ENCODE measurements at regions not wholly inside any gene's neighbourhood (a gene's known extent, or its start where the extent isn't known, plus 50 kb on each side); places are given as distances from the start of the nearest gene placed in this dataset.

DNA sequence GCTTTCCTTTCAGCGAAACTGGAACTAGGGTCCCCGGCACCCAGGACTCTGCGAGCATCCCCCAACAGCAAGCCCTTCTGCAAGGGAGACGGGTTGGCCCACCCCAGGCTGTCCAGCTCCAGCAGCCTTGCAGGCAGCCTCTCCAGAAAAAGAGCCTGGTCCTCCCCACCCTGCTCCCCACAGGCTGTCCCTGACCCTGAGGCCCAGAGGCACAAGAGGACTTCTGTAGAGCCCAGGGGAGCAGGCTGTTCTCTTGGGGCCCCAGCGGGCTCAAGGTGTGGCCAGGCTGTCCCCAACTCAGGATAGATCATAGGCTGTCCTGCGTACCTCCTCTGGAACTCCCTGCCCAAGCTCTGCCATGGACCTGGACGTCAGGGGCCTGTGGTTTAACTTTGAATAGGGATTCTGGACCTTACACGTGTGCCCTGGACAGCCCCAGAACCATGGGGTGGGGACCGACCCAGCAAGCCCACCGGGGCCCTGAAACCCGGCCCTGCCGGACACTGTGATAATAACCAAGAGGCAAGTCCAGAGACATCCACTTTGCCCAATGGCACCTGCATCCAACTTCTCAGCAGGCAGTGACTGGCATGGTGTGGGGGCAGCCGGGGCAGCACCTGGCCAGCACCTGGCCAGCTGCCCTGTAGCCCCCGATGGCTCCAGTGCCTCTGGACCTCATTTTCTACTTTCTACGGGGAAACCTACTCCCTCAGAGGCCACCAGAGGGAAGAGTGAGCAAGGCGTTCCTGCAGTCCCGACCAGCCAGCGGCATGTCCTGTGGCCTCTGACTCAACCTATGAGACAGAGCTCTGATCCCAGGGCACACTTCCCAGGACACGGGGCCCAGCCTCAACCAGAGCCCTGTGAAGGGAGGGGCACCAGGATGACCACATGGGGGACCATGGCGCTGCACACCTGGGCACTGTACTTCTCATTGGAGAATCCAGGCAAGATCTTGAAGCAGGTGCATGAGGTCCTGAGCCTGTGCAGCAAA lies 50.9 kb upstream of the TPM4 start:
- TF ChIP-seq, protein P1, sequence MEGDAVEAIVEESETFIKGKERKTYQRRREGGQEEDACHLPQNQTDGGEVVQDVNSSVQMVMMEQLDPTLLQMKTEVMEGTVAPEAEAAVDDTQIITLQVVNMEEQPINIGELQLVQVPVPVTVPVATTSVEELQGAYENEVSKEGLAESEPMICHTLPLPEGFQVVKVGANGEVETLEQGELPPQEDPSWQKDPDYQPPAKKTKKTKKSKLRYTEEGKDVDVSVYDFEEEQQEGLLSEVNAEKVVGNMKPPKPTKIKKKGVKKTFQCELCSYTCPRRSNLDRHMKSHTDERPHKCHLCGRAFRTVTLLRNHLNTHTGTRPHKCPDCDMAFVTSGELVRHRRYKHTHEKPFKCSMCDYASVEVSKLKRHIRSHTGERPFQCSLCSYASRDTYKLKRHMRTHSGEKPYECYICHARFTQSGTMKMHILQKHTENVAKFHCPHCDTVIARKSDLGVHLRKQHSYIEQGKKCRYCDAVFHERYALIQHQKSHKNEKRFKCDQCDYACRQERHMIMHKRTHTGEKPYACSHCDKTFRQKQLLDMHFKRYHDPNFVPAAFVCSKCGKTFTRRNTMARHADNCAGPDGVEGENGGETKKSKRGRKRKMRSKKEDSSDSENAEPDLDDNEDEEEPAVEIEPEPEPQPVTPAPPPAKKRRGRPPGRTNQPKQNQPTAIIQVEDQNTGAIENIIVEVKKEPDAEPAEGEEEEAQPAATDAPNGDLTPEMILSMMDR (IDR thresholded peaks at IDR 0.05; ENCODE audit: poor library complexity, severe bottlenecking) = peak; percentile 52
- no peak overlapping the region for H3K27ac ChIP-seq (ENCODE audit: poor library complexity, severe bottlenecking)
- ATAC-seq (ENCODE audit: low read depth) (peak; percentile 88), DNase-seq (ENCODE audit: low spot score) (peak; percentile 66)
- H3K9me3 ChIP-seq (ENCODE audit: severe bottlenecking) = no peaks in the 10 kb centered on the region
- H3K27me3 ChIP-seq (ENCODE audit: insufficient read depth, poor library complexity, severe bottlenecking) = no peaks in the 10 kb centered on the region
- no peak overlapping the region for H3K4me3 ChIP-seq (ENCODE audit: severe bottlenecking)
- H3K4me1 ChIP-seq (ENCODE audit: insufficient read depth, poor library complexity, severe bottlenecking) = no peaks in the 10 kb centered on the region
- no peaks in the 10 kb centered on the region for H3K36me3 ChIP-seq (ENCODE audit: low read depth)

DNA sequence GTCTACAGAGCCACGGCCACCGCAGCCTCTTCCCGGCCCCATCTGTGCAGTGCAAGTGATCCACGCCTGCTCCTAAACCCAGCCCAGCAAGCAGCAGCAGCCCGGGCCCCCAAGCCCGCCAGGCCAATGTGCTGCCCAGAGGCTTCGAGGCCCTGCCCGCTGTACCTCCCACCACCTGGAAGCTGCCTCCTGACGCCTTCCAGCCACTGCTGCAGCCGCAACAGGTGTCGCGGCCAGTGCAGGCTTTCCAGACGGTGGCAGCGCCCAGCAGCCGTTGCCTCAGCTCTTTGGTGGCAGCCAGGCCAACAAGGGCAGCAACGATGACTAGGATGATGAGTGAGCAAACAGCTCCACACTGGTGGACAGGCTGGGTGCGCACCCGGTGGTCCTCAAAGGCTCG lies 50.2 kb upstream of the TPM4 start:
- no peaks in the 10 kb centered on the region for H3K36me3 ChIP-seq (ENCODE audit: low read depth)
- H3K27me3 ChIP-seq (ENCODE audit: insufficient read depth, poor library complexity, severe bottlenecking) = no peaks in the 10 kb centered on the region
- TF ChIP-seq, protein P1 (IDR thresholded peaks at IDR 0.05; ENCODE audit: poor library complexity, severe bottlenecking) = no peak
- H3K4me3 ChIP-seq (ENCODE audit: severe bottlenecking) = no peak overlapping the region
- no peak for ATAC-seq (ENCODE audit: low read depth)
- no peaks in the 10 kb centered on the region for H3K9me3 ChIP-seq (ENCODE audit: severe bottlenecking)
- H3K4me1 ChIP-seq (ENCODE audit: insufficient read depth, poor library complexity, severe bottlenecking) = no peaks in the 10 kb centered on the region
- DNase-seq (ENCODE audit: low spot score) = no peak
- H3K27ac ChIP-seq (ENCODE audit: poor library complexity, severe bottlenecking) = no peak overlapping the region
